ENCODE measurements at regions not wholly inside any gene's neighbourhood (a gene's known extent, or its start where the extent isn't known, plus 50 kb on each side); places are given as distances from the start of the nearest gene placed in this dataset.

DNA sequence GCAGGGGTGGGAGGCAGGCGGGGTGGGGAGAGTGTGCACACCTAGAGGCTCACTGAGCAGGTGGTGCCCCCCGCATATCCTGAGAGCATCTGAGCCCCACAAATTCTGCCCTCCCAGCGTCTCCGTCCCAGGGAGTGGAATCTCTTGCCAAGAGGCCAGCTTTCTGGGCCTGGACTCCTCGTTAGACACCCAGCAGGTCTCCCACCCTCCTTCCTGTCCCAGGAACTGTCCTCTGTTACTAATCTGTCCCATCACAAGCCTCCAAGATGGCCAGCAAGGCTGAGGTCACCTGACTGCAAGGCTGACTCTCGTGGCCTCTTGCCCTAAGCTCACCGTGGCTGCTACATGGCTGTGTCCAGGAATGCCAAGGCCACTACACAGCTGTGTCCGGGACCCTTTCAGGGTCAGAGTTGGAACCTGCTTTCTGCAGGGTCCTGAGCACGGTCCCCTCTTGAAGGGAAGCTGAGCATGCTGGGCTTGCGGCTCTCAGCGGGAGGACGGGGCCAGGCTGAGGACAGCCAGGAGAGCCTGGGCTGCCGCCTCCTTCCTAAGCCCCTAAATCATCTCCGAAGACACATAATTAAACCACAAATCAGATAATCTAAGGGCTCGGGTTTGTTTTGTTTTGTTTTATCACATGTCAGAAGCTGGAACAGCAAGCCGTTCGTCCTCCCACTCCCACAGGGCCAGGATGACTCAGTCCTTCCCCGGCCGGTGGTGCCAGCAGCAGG is 1327.3 kb downstream of the TBC1D22A start:
- TF ChIP-seq, protein P1, sequence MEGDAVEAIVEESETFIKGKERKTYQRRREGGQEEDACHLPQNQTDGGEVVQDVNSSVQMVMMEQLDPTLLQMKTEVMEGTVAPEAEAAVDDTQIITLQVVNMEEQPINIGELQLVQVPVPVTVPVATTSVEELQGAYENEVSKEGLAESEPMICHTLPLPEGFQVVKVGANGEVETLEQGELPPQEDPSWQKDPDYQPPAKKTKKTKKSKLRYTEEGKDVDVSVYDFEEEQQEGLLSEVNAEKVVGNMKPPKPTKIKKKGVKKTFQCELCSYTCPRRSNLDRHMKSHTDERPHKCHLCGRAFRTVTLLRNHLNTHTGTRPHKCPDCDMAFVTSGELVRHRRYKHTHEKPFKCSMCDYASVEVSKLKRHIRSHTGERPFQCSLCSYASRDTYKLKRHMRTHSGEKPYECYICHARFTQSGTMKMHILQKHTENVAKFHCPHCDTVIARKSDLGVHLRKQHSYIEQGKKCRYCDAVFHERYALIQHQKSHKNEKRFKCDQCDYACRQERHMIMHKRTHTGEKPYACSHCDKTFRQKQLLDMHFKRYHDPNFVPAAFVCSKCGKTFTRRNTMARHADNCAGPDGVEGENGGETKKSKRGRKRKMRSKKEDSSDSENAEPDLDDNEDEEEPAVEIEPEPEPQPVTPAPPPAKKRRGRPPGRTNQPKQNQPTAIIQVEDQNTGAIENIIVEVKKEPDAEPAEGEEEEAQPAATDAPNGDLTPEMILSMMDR (IDR thresholded peaks at IDR 0.05 in 8 of 11, conservative IDR thresholded peaks at IDR 0.05 in 3 of 11) = no peak
- TF ChIP-seq POLR2A (IDR thresholded peaks at IDR 0.05) (no peak), POLR2AphosphoS5 (IDR thresholded peaks at IDR 0.05) (peak in 2 of 3 donors; percentile 26 to 43)

Measured in spleen (tissue), 7 donors.